GM21529 (cell line): ENCODE measurements at regions not wholly inside any gene's neighbourhood (a gene's known extent, or its start where the extent isn't known, plus 50 kb on each side); places are given as distances from the start of the nearest gene placed in this dataset.

Source experiments
- ATAC-seq: cut with Tn5 transposase; IDR thresholded peaks from one replicate; pipeline ENCODE4 v1.9.1; 2021; ENCODE audit not compliant: unreplicated experiment

DNA sequence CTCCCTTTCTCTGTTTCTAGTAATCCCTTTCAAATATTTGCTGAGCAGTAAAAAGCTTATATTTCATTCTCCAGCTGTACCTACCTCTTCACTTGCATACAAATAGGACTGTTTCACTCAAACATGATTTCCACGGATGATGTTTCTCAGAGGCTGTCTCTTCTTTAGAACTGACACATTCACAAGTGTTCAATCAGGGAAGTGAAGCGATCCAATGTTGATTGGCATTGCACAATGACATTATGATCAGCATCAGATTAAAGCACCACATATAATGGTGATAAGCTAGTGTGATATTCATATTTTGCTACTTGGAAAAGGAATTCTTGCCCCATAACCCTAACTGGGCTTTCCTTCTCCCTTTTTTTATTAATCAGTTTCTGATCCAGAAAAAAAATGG is 681.8 kb downstream of the TBC1D32 start:
- ATAC-seq, result no peak

DNA sequence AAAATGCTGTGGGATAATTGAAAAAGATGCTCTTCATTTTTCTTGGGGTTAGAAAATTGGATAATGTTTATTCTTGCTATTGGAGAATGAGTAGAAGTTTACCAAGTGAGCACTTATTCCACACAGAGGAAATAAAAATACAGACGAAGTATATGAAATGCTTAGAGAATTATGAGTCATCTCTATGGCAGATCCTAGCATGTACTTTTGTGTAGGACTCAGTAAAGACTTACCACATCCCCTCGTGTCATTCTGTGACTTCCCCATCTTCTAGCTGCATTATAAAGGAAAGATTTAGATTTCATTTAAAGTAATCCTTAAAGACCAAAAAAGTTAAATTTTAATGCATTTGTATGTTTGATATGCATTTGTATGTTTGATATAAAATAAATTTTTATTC is 685.6 kb downstream of the TBC1D32 start:
- ATAC-seq, result no peak

DNA sequence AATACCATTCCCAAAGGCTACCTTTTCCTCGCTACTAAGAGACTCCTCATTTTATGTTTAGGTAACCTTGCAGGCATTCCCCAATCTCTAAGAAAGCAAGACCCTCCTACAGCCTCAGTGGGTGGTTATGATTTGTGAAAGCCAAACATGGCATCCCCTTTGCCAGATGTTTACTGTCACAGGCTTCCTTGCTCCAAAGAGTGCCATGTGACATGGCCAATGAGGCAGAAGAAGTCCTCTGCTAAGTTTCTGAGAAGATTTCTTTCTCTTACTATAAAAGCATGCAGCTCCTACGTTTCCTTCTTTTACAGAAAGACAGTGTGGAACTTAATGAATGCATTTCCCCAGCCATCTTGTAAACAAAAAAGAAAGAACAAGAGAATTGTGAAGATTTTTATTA is 688.2 kb downstream of the TBC1D32 start:
- ATAC-seq, result no peak

DNA sequence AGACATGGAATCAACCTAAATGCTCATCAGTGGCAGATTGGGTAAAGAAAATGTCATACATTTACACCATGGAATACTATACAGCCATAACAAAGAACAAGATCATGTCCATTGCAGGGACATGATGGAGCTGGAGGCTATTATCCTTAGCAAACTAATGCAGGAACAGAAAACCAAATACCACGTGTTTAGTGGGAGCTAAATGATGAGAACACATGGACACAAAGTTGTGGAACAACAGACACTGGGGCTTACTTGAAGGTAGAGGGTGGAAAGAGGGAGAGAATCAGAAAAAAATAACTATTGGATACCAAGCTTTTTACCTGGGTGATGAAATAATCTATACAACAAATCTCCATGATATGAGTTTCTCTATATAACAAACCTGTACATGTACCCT is 701.3 kb downstream of the TBC1D32 start:
- ATAC-seq, result no peak

DNA sequence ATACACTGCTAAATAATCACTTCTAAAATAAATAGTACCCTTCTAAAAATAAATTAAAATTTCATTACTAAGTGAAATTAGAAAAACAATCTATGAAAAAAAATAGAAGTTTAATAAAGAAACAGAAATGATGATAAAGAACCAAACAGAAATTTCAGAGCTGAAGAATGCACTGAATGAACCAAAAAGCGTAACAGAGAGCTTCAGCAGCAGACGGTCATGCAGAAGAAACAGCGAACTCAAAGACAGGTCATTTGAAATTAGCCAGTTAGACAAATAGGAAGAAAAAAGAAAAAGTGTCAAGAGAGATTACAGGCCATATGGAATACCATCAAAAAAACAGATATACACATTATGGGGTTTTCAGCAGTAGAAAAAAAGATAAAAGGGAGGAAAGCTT is 706.7 kb downstream of the TBC1D32 start:
- ATAC-seq, result no peak

DNA sequence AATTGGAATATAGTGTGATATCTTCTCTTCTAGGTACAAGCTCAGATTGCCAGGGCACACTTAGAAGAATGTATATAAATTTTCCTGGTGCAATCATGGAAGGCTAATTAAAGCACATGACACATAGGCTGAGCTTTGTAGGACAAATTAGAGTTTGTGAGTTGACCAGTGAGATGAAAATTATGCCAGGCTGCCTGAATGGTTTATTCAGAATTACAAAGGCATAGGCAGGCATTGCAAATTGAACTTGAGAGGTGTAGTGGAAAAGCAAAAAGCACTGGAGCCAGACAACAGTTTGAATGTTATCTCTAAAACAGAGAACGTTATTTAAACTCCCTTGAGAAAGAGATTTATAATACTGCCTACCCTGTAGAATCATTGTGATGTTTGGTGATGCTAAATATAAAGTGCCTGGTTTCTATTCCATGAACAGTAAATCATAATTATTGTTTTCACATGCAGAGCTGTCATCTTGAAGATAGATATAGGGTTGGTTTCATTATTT is 712.1 kb downstream of the TBC1D32 start:
- ATAC-seq, result no peak

DNA sequence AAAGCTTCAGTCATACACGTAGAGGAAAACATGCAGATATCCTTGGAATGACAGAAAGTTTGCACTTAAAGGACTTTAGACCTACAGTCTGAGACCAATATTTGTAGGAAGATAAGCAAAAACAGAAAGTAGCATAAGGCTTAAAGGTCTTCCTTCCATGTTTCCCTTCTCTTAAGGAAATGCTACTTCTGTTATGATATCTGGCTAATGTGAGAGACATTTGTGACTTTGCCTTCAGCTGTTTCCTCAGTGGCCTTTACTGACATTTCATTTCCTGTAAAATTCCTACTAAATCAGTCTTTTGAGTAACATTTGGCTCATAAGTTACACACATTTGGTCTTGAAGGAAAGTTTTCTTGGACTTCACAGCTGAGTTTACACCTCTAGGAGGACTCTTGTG is 713.4 kb downstream of the TBC1D32 start:
- no peak for ATAC-seq

DNA sequence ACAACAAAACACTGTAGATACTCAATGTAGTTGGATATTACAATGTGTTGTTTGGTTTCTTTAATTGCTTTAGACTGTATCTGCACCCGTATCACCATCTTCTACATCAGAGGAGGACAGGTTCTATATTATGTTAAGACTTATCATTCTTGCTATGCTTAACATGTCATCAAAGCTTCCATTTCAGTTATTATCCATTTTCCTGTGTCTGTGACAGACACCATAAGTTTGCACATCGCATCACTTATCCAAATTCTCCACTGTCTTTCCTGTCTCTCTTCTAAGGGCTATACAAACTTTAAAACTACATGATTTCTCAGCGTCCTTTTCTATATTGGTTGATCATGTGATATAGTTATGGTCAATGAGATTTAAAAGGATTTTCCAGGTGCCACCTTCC is 719.0 kb downstream of the TBC1D32 start:
- ATAC-seq, result no peak

DNA sequence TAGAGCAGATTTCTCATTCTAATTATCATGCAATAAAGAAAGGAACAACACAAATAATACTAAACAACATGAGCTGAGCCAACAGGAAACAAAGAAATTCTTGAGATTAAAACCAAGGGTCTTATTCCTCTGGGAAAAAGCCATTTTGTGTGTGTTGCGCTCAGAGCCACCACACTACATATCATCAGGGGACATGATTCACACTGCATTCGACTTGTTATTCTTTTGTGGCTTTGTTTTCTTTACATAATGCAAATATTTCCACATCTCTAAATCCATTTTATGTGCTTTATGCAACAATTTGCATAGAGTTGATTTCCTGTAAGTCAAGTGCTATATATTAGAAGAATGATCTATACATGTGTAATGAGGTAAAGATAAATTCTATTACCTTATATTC is 719.6 kb downstream of the TBC1D32 start:
- no peak for ATAC-seq

DNA sequence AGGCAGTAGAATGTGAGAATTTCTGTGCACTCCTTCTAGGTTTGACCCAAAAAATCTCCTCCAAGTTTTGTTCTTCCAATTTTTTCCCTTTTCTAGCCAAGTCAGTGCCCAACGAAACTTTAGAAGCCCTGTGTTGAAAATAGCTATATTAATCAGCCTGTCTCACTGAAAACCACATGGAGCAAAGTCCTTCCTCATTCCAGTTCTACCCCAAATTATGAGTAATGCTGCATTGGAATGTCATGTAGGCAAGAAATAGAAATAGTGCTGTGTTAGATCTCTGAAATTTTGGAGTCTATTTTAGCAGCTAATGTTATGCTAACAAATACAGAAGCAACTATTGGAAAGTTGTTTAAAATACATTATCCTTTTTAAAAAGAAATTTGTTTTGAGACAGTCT is 725.5 kb downstream of the TBC1D32 start:
- ATAC-seq, result no peak

DNA sequence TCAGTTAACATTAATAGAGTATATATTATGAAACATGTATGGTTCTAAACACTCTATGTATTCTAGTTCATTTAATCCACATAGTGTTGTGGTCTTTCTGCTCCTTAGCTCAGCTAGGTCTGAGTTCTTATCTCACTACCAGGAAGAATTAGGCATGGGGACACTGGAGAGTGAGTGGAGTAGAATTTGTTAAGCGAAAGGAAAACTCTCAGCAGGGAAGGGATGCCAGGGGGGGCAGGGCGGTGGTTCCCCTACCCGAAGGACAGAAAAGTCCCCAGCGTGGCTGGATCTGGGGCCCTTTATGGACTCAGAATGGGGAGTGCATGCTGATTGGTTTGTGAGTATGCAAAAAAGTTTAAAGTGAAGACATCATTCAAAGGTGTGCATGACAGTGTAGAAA is 727.5 kb downstream of the TBC1D32 start:
- no peak for ATAC-seq

DNA sequence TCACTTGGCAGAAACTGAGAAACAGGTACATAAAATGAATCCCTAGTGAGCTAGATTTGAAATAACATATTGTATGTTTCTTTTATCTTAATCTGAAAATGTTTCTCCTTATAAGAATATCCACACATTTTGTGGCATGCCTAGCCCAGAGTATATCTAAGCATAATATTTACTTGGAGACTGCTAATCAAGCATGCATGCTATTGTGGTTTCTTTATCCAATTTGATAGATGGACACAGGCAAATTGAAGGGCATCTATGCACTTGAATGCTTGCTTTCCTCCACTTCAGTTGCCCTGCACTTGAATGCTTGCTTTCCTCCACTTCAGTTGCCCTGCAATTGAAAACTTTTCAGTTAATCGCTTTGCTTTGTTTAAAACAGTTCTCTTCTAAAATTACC is 729.8 kb downstream of the TBC1D32 start:
- ATAC-seq, result no peak

DNA sequence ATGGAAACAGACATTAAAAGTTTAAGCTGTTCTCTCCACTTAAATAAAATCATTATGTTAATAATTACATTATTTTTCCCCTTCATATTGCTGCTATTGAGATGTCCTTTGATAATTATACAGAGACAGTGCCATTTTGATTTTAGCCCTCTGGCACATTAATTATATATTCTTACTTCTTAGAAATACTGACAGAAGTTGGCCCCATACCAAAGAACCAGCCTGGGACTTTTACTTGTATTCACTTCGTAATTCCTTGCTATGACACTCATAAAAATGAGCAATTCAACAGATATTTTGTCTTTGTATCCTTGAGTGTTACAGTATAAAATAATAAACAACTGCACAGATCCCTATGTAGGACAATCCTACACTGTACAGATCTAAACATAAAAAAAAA is 743.7 kb downstream of the TBC1D32 start:
- no peak for ATAC-seq

DNA sequence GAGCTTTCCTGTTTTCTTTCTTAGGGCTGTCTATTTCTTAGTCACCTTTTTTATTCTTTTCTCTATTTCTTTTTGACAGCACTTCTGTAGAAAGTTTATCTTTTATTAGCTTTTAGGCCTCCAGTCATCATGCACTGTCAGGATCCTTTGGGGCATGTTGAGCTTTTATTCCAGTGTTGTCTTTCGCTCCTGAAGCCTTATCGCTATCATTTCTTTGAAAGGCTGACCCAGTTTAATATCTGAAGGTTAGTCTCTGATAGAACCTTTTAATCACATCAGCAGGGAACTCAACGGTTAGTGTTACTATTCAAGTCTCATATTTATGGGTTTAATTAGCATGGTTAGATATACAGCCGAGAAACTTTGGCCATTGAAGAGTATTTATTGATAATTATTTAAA is 745.9 kb downstream of the TBC1D32 start:
- ATAC-seq, result no peak

DNA sequence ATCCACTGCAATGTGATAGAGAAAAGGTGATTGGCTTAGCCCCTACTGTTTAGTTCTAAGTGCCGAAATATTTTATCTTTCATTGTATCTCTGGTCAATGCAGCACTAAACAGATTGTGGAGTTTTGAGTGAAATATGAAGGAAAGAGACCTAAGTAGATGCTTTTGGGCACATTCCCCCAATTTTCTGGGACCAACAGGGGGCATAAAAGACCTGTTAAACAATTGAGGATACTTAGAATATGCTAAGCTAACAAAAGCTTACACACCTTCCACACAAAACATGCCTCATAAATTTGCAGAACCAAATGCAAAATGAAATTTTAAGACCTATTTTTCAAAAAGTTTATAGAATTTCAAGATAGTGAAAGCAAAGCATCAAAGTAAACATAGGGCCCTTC is 746.9 kb downstream of the TBC1D32 start:
- ATAC-seq, result no peak

DNA sequence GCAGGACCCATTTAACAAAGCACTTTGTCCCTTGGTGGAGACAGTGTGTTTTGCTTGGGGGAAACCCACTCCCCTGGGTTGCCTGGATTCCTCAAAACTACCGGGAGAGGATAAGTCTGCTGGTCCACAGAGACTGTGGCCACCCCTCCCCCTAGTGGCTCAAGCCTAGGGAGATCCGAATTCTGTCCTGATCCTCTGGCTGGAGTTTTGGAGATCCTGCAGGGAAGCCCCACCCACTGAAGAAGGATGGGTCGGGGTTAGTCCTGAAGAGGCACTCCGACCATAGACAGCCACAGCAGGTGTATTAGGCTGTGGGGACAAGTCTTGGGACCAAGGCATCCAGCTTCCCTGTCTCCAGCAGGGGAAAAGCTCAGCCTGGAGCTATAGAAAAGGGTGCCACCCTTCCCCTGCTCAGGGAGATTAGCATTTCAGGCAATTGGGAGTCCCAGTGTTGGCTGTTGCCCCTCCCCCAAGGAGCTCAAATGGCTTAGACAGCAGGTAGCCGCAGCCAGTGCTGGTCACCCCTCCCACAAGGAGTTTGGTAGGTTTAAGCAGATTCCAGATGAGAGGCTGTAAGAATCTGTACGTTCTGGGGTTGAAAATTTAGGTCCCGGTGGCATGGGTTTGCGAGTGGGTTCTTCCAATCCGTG is 750.0 kb downstream of the TBC1D32 start:
- ATAC-seq, result no peak

DNA sequence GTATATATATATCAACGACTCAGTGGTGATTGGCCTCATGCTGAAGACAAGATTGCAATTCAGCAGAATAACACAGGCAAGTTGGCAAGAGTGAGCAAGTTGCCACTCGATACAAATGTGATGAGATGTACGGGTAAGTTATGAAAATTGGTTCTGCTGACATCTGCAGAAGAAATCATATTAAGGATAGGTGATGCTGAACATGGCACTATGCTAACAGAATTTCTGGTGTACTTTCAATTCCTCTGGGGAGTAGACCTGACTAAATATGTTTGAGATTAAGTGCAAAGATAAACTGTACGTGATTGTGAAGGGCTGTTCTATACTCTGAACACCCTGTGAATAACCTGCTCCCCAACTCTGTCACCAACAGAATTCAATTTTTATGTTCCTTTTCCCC is 758.2 kb downstream of the TBC1D32 start:
- ATAC-seq, result no peak

DNA sequence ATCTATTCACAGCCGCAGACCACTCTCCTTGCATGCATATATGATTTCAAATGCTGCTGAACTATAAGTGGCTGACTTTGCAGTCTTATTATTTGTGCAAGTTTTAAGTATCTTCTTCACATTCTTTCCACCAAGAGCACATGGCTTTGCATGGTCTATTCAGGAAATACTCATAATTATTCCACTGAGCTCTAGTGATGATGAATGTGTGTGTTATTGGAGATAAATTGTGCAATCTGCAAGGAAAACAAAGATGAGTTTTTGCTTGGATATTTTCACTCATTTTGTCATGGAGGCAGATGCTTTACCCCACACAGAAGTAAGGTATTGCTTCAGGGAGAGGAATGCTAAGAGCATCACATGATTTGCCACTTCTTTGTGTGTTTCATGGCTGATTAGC is 764.6 kb downstream of the TBC1D32 start:
- ATAC-seq, result no peak

DNA sequence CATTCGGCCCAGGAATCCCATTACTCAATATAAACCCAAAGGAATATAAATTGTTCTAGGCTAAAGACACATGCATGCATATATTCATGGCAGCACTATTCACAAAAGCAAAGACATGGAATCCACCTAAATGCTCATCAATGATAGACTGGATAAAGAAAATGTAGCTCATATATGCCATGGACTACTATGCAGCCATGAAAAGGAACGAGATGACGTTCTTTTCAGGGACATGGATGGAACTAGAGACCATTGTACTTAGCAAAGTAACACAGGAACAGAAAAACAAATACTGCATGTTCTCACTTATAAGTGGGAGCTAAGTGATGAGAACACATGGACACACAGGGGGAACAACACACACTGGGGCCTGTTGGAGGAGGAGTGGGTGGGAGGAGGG is 769.5 kb downstream of the TBC1D32 start:
- no peak for ATAC-seq

DNA sequence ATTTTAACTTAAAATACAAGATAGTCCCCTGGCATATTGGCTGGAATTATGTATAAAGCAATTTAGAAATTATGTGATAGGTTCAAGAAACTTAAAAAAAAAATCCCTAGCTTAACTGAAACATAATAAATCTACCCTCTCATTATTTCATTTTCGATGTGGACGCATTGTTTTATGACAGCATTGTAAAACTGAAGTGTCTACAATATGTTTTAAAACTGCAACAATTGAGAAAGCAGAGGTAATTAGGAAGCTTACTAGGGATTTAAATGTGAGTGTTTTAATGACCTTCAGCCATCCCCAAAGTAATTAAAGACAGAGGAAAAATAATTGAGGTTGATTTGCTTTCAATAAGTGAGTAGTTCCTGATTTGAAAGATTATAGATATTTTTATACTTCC is 776.0 kb downstream of the TBC1D32 start:
- ATAC-seq, result no peak

DNA sequence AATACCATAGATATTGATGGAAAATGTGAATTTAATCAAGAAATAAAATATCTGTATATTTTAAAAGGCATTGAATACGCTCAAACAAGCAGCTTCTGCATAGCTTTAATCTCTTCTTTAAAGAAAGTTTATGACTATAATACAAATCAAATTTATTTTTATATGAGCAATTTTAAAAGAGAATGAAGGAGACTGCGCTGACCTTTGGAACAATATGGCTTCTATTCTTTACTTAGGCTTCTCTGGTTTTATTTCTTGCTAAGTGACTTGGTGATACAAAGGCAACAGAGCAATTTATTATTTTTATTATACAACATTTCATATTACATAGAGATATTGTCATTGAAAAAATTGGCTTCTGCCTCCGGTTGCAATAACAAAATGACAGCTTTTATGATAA is 776.7 kb downstream of the TBC1D32 start:
- no peak for ATAC-seq

DNA sequence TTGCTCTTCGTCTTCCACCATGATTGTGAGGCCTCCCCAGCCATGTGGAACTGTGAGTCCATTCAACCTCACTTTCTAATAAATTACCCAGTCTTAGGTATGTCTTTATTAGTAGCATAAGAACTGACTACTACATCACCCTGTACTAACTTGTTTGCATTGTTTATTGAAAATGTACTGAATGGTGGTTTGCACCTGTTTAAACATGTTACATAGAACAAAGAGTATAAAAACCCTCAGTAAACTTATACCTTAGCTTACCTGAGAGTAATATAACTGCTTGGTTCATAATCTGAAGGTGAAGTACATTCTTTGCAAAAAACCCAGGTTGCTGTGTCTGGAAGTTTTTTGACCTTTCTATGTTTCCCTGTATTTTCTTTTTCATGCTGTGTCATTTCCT is 777.8 kb downstream of the TBC1D32 start:
- ATAC-seq, result no peak

DNA sequence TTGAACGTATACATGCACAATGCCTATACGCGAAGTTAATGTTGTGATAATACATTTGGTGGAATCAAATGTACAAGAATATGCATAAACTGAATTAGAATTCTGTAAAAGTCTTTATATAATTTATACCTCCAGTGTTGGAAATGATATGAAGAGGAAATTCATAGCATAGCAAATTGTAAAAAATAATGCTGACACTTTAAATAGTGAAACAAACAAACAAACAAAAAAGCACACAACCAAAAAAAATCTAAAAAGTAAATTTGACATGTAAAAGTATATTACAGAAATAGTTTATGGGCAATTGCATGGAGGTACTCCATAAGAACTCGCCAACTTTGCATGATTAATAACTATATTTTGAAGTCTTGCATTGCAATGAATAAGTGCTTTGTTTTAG is 780.9 kb downstream of the TBC1D32 start:
- no peak for ATAC-seq

DNA sequence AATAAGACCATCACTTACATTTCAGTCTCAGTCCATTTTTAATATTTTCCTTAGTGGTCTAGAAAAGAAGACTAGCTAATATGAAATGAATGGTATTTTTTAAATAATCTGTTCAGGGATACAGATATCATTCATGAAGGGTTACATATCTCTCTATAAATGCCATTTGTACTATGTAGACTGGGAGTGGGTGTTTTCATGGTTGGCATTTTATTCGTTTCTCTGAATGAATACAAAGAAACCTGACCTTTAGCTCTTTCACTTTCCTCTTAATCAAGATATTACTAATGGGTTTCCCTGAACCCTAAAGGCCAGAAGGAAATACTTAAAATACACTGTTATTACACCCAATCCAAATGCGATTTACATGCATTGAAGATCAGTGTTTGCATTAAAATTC is 788.9 kb downstream of the TBC1D32 start:
- no peak for ATAC-seq
